Endothelial cell of umbilical vein (primary cell): ENCODE measurements at regions not wholly inside any gene's neighbourhood (a gene's known extent, or its start where the extent isn't known, plus 50 kb on each side); places are given as distances from the start of the nearest gene placed in this dataset.

ENCODE experiments used
- CTCF ChIP-seq, 2 donors: IDR thresholded peaks; 1 replicate in 1 of 2; 2 replicates in 1 of 2; pipeline ENCODE4 v1.5.1; 2011; ENCODE audit warnings: low read length in 2 of 2, mild to moderate bottlenecking in 2 of 2, moderate library complexity in 2 of 2, control low read depth in 1 of 2, inconsistent platforms in 1 of 2, low read depth in 1 of 2; ENCODE audit not compliant: insufficient read depth in 1 of 2; ENCODE audit errors: extremely low read depth in 1 of 2
- JUN ChIP-seq: IDR thresholded peaks from 2 replicates; pipeline ENCODE4 v1.6.1; 2011; ENCODE audit warnings: borderline replicate concordance, low read depth; ENCODE audit not compliant: insufficient read length, insufficient read depth
- POLR2A ChIP-seq: IDR thresholded peaks from 2 replicates; pipeline ENCODE4 v1.6.1; 2012; ENCODE audit warnings: low read depth, mild to moderate bottlenecking, control low read depth, low read length

- no peak for TF ChIP-seq CTCF (IDR thresholded peaks at IDR 0.05; ENCODE audit: extremely low read depth in 1 of 2, insufficient read depth in 1 of 2, low read depth in 1 of 2, low read length in 2 of 2)
- TF ChIP-seq POLR2A: no peak
- TF ChIP-seq JUN: no peak
Measured at GRCh38 chr17:27239584-27239983, 54.3 kb upstream of the WSB1 start.
